Neural progenitor cell (in vitro differentiated cells): ENCODE measurements at regions not wholly inside any gene's neighbourhood (a gene's known extent, or its start where the extent isn't known, plus 50 kb on each side); places are given as distances from the start of the nearest gene placed in this dataset.

Experiments
- DNase-seq: peaks from one replicate; pipeline ENCODE4 v3.0.0-alpha.2; 2016; ENCODE audit warnings: low spot score
- H2AFZ ChIP-seq: fragments of 200-600 bp; sonication (generic); replicated peaks from 2 replicates; pipeline ENCODE4 v1.6.1; 2016; ENCODE audit warnings: antibody characterized with exemption
- H3F3A ChIP-seq: fragments of 200-600 bp; sonication (generic); 2 replicates; pipeline ENCODE4 v1.6.1; 2016; ENCODE audit warnings: antibody characterized with exemption, low read depth
- H3K27ac ChIP-seq: fragments of 200-600 bp; sonication (generic); 2 replicates; pipeline ENCODE4 v1.5.1; 2016; ENCODE audit warnings: mild to moderate bottlenecking
- H3K27me3 ChIP-seq: fragments of 200-600 bp; sonication (generic); 2 replicates; pipeline ENCODE4 v1.6.1; 2016; ENCODE audit warnings: mild to moderate bottlenecking, moderate library complexity
- H3K36me3 ChIP-seq: fragments of 200-600 bp; sonication (generic); 2 replicates; pipeline ENCODE4 v1.5.1; 2016
- H3K4me1 ChIP-seq: fragments of 200-600 bp; sonication (generic); 2 replicates; pipeline ENCODE4 v1.6.1; 2016; ENCODE audit warnings: mixed run types
- H3K4me2 ChIP-seq: fragments of 200-600 bp; sonication (generic); 2 replicates; pipeline ENCODE4 v1.6.1; 2016
- H3K4me3 ChIP-seq: fragments of 200-600 bp; sonication (generic); 2 replicates; pipeline ENCODE4 v1.5.1; 2016
- H3K79me2 ChIP-seq: fragments of 200-600 bp; sonication (generic); 2 replicates; pipeline ENCODE4 v1.6.1; 2016; ENCODE audit warnings: low read depth
- H3K9ac ChIP-seq: fragments of 200-600 bp; sonication (generic); 2 replicates; pipeline ENCODE4 v1.6.1; 2016
- H3K9me3 ChIP-seq: fragments of 200-600 bp; sonication (generic); 2 replicates; pipeline ENCODE4 v1.5.1; 2016; ENCODE audit warnings: low read depth
- H4K20me1 ChIP-seq: fragments of 200-600 bp; sonication (generic); 2 replicates; pipeline ENCODE4 v1.6.1; 2016; ENCODE audit warnings: low read depth
- H3K27ac Mint-ChIP-seq: 3 replicates; pipeline ENCODE4 v1.8.0; 2021; ENCODE audit warnings: mixed read lengths
- H3K27me3 Mint-ChIP-seq: 2 replicates; pipeline ENCODE4 v1.8.0; 2022; ENCODE audit warnings: low read depth, mild to moderate bottlenecking, inconsistent platforms, moderate library complexity, mixed read lengths; ENCODE audit not compliant: insufficient read depth
- H3K36me3 Mint-ChIP-seq: 3 replicates; pipeline ENCODE4 v1.8.0; 2021; ENCODE audit warnings: mixed read lengths
- H3K4me1 Mint-ChIP-seq: 3 replicates; pipeline ENCODE4 v1.8.0; 2021; ENCODE audit warnings: mixed read lengths
- H3K4me3 Mint-ChIP-seq: 3 replicates; pipeline ENCODE4 v1.8.0; 2021; ENCODE audit warnings: mild to moderate bottlenecking, moderate library complexity, mixed read lengths
- H3K9me3 Mint-ChIP-seq: 3 replicates; pipeline ENCODE4 v1.8.0; 2020; ENCODE audit warnings: mixed read lengths
- EZH2 ChIP-seq: fragments of 200-600 bp; sonication (generic); IDR thresholded peaks from 2 replicates; pipeline ENCODE4 v1.6.1; 2017; ENCODE audit warnings: antibody characterized with exemption, mild to moderate bottlenecking, moderate library complexity
- EZH2phosphoT487 ChIP-seq: fragments of 200-600 bp; sonication (generic); IDR thresholded peaks from 2 replicates; pipeline ENCODE4 v1.6.1; 2017; ENCODE audit warnings: antibody characterized with exemption
- TF ChIP-seq, protein P1 (sequence below): fragments of 200-600 bp; sonication (generic); IDR thresholded peaks from 2 replicates; pipeline ENCODE4 v1.5.1; 2017; ENCODE audit warnings: antibody characterized with exemption, mild to moderate bottlenecking

DNA sequence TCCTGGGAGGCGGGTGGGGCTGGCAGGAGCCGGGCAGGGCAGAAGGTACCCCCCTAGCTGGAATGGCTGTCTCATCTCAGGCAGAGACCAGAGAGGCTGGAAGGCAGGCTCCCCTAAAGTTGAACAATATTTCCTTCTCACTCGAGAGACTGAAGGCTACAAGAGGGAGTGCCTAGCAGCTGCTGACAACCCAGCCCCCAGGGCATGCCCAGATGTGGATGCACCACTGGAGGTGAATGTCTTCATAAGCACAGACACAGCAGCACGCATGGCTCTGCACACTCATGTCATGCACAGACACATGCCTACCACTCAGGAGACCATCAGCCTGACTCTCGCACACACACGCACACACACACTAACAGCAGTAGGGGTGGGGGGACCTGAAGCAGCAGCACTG is 179.0 kb downstream of the CCT6B start:
- H3K9me3 ChIP-seq = no peaks in the 10 kb centered on the region
- H4K20me1 ChIP-seq = no peaks in the 10 kb centered on the region
- Mint-ChIP-seq H3K27me3 (no peaks in the 10 kb centered on the region), H3K4me3 (no peak overlapping the region), H3K36me3 (no peaks in the 10 kb centered on the region), H3K27ac (no peak overlapping the region), H3K4me1 (peaks cover 9% of the 10 kb centered on the region), H3K9me3 (no peaks in the 10 kb centered on the region)
- H3F3A ChIP-seq = peaks cover 6% of the 10 kb centered on the region
- H3K36me3 ChIP-seq = no peaks in the 10 kb centered on the region
- no peak overlapping the region for H3K4me2 ChIP-seq
- TF ChIP-seq, protein P1, sequence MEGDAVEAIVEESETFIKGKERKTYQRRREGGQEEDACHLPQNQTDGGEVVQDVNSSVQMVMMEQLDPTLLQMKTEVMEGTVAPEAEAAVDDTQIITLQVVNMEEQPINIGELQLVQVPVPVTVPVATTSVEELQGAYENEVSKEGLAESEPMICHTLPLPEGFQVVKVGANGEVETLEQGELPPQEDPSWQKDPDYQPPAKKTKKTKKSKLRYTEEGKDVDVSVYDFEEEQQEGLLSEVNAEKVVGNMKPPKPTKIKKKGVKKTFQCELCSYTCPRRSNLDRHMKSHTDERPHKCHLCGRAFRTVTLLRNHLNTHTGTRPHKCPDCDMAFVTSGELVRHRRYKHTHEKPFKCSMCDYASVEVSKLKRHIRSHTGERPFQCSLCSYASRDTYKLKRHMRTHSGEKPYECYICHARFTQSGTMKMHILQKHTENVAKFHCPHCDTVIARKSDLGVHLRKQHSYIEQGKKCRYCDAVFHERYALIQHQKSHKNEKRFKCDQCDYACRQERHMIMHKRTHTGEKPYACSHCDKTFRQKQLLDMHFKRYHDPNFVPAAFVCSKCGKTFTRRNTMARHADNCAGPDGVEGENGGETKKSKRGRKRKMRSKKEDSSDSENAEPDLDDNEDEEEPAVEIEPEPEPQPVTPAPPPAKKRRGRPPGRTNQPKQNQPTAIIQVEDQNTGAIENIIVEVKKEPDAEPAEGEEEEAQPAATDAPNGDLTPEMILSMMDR = no peak
- TF ChIP-seq EZH2phosphoT487 (no peak), EZH2 (no peak)
- H3K79me2 ChIP-seq = no peaks in the 10 kb centered on the region
- H3K9ac ChIP-seq = no peak overlapping the region
- no peak overlapping the region for H3K27ac ChIP-seq
- H2AFZ ChIP-seq = no peak overlapping the region
- no peak overlapping the region for H3K4me3 ChIP-seq
- DNase-seq = no peak
- peaks cover 5% of the 10 kb centered on the region for H3K27me3 ChIP-seq
- peaks cover 9% of the 10 kb centered on the region for H3K4me1 ChIP-seq

DNA sequence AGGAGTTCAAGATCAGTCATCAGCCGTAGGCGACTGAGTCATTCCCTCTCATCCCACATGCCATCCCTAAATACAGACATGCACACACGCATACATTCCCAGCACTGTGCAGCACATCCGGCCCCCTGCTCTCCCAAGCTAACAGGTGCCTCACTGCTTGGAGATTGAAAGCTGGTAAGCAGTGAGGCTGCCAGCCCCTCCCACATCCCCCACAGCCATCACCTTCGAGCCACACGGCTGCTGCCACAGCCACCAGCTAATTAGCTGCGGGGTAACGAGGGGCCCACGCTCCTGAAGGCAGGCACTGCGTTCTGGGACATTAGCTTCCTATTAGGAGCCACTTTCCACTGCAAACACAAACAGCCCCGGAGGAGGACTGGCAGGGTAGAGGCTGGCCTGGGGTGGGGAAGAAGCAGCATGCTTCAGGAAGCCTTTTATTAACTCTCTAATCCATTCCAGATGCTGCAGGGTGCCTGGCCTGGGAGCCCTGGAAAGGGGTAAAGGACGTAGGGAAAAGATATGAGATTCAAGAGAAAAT is 179.6 kb downstream of the CCT6B start:
- Histone ChIP-seq H3K27me3 (no peaks in the 10 kb centered on the region), H3K9ac (no peak overlapping the region), H3K4me3 (no peak overlapping the region), H3K4me2 (peak overlapping the region; percentile 27), H3K36me3 (no peaks in the 10 kb centered on the region), H3F3A (peaks cover 6% of the 10 kb centered on the region), H3K79me2 (no peaks in the 10 kb centered on the region), H3K4me1 (peaks cover 9% of the 10 kb centered on the region), H3K27ac (no peak overlapping the region), H4K20me1 (no peaks in the 10 kb centered on the region), H2AFZ (no peak overlapping the region), H3K9me3 (no peaks in the 10 kb centered on the region)
- TF ChIP-seq EZH2 (no peak), EZH2phosphoT487 (no peak)
- TF ChIP-seq, protein P1 = no peak
- Mint-ChIP-seq H3K27me3 (peaks cover 3% of the 10 kb centered on the region), H3K27ac (no peak overlapping the region), H3K9me3 (no peaks in the 10 kb centered on the region), H3K4me1 (peaks cover 9% of the 10 kb centered on the region), H3K4me3 (no peak overlapping the region), H3K36me3 (no peaks in the 10 kb centered on the region)
- DNase-seq = peak; percentile 68

DNA sequence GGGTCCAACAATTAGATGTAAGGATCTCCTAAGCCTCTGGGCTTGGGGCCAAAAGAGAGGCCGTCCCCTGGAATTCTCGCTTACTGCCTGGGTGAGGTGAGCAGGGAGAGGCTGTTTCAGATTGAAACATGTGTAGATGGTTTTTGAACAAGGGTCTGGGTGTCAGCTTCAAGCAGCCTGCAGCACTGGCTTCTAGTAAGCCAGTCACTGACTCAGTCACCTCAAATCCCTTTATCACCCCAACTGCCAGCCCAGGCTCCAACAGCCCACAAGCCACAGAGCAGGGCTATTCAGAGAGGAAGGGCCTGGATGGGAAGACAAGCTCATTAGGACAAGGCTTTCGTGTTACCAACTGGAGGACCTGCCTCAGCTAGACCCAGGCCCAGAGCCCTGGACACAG is 180.2 kb downstream of the CCT6B start:
- Histone ChIP-seq H3K4me3 (no peak overlapping the region), H3K27ac (no peak overlapping the region), H3K79me2 (no peaks in the 10 kb centered on the region), H3K4me2 (peak overlapping the region; percentile 27), H2AFZ (no peak overlapping the region), H4K20me1 (no peaks in the 10 kb centered on the region), H3K36me3 (no peaks in the 10 kb centered on the region), H3K4me1 (peaks cover 9% of the 10 kb centered on the region), H3F3A (peaks cover 6% of the 10 kb centered on the region), H3K9ac (no peak overlapping the region), H3K27me3 (no peaks in the 10 kb centered on the region), H3K9me3 (no peaks in the 10 kb centered on the region)
- H3K4me1 Mint-ChIP-seq = peaks cover 15% of the 10 kb centered on the region
- H3K27ac Mint-ChIP-seq = no peak overlapping the region
- TF ChIP-seq EZH2 (no peak), EZH2phosphoT487 (no peak)
- TF ChIP-seq, protein P1 = no peak
- peaks cover 3% of the 10 kb centered on the region for H3K27me3 Mint-ChIP-seq
- no peak for DNase-seq
- H3K36me3 Mint-ChIP-seq = no peaks in the 10 kb centered on the region
- no peaks in the 10 kb centered on the region for H3K9me3 Mint-ChIP-seq
- no peak overlapping the region for H3K4me3 Mint-ChIP-seq
